SW480 (cell line): ENCODE measurements at regions not wholly inside any gene's neighbourhood (a gene's known extent, or its start where the extent isn't known, plus 50 kb on each side); places are given as distances from the start of the nearest gene placed in this dataset.

Source experiments
- DNase-seq: peaks from one replicate; pipeline ENCODE4 v3.0.0-alpha.2; 2016; ENCODE audit warnings: low spot score

- DNase-seq: no peak
Observed at GRCh38 chr21:43274022-43274945, 105.5 kb downstream of the CRYAA start.

- DNase-seq: no peak
Observed at GRCh38 chr21:43273708-43274021, 104.9 kb downstream of the CRYAA start.

GRCh38 chr21:43273016-43273707, 104.4 kb downstream of the CRYAA start:
- no peak for DNase-seq

GRCh38 chr21:43272591-43272990, 103.8 kb downstream of the CRYAA start:
- no peak for DNase-seq

- DNase-seq: no peak
Observed at GRCh38 chr21:43271452-43272020, 102.7 kb downstream of the CRYAA start.

GRCh38 chr21:43270800-43271301, 102.0 kb downstream of the CRYAA start:
- DNase-seq: no peak

GRCh38 chr21:43269957-43270705, 101.3 kb downstream of the CRYAA start:
- DNase-seq: no peak

- DNase-seq: no peak
Observed at GRCh38 chr21:43269440-43269839, 100.6 kb downstream of the CRYAA start.

GRCh38 chr21:43268804-43269186, 100.0 kb downstream of the CRYAA start:
- no peak for DNase-seq

GRCh38 chr21:43268086-43268803, 99.4 kb downstream of the CRYAA start:
- no peak for DNase-seq

- no peak for DNase-seq
Observed at GRCh38 chr21:43267391-43268085, 98.7 kb downstream of the CRYAA start.

GRCh38 chr21:43266534-43266933, 97.7 kb downstream of the CRYAA start:
- no peak for DNase-seq

- no peak for DNase-seq
Observed at GRCh38 chr21:43262427-43262826, 93.6 kb downstream of the CRYAA start.
